ENCODE measurements at regions not wholly inside any gene's neighbourhood (a gene's known extent, or its start where the extent isn't known, plus 50 kb on each side); places are given as distances from the start of the nearest gene placed in this dataset.

- Mint-ChIP-seq H3K27ac (no peak overlapping the region), H3K27me3 (ENCODE audit: insufficient read depth) (no peaks in the 10 kb centered on the region), H3K4me1 (no peaks in the 10 kb centered on the region), H3K9me3 (peaks cover 19% of the 10 kb centered on the region), H3K36me3 (ENCODE audit: low read depth) (peaks cover 3% of the 10 kb centered on the region), H3K4me3 (no peak overlapping the region)
- Histone ChIP-seq H3K27ac (ENCODE audit: low read depth, low read length) (no peak overlapping the region), H3K27me3 (ENCODE audit: control insufficient read depth, insufficient read depth, low read length, poor library complexity, severe bottlenecking) (no peaks in the 10 kb centered on the region), H3K9me3 (ENCODE audit: control insufficient read depth, low read length) (no peaks in the 10 kb centered on the region), H3K36me3 (ENCODE audit: control insufficient read depth, insufficient read depth, low read length) (no peaks in the 10 kb centered on the region), H3K4me3 (ENCODE audit: low read length) (no peak overlapping the region), H3K9ac (ENCODE audit: extremely low read depth, low read length, poor library complexity, severe bottlenecking) (no peak overlapping the region), H3K4me1 (ENCODE audit: control insufficient read depth, insufficient read depth, low read length) (no peaks in the 10 kb centered on the region)
- no peak for DNase-seq
- WGBS, 2 experiments (ENCODE audit: insufficient coverage in 1 of 2, insufficient read length in 1 of 2): 80 to 94% methylated on average over 1 to 4 of the region's 4 CpGs
- no peak for TF ChIP-seq CTCF (conservative IDR thresholded peaks at IDR 0.05)
These were observed 1397.0 kb upstream of the ADGRL4 start for GRCh38 chr1:80403471-80403893.

GRCh38 chr1:80402625-80403024 is 1396.1 kb upstream of the ADGRL4 start:
- no peaks in the 10 kb centered on the region for H3K36me3 ChIP-seq (ENCODE audit: control insufficient read depth, insufficient read depth, low read length)
- H3K4me3 ChIP-seq (ENCODE audit: low read length): no peak overlapping the region
- H3K9ac ChIP-seq (ENCODE audit: extremely low read depth, low read length, poor library complexity, severe bottlenecking): no peak overlapping the region
- no peak overlapping the region for H3K27ac ChIP-seq (ENCODE audit: low read depth, low read length)
- no peaks in the 10 kb centered on the region for H3K9me3 ChIP-seq (ENCODE audit: control insufficient read depth, low read length)
- no peaks in the 10 kb centered on the region for H3K27me3 ChIP-seq (ENCODE audit: control insufficient read depth, insufficient read depth, low read length, poor library complexity, severe bottlenecking)
- H3K4me1 ChIP-seq (ENCODE audit: control insufficient read depth, insufficient read depth, low read length): no peaks in the 10 kb centered on the region
- Mint-ChIP-seq H3K36me3 (ENCODE audit: low read depth) (peaks cover 3% of the 10 kb centered on the region), H3K4me3 (no peak overlapping the region), H3K9me3 (peaks cover 23% of the 10 kb centered on the region), H3K27me3 (ENCODE audit: insufficient read depth) (no peaks in the 10 kb centered on the region), H3K4me1 (no peaks in the 10 kb centered on the region), H3K27ac (no peak overlapping the region)
- 89% methylated on average over 2 of the region's 3 CpGs; no CpG with 5 or more reads in 1 of the 2 experiments for WGBS, 2 experiments (ENCODE audit: insufficient coverage in 1 of 2, insufficient read length in 1 of 2)
- no peak for TF ChIP-seq CTCF (conservative IDR thresholded peaks at IDR 0.05)
- no peak for DNase-seq

- H3K4me3 ChIP-seq (ENCODE audit: low read length): no peak overlapping the region
- no peak overlapping the region for H3K27ac ChIP-seq (ENCODE audit: low read depth, low read length)
- H3K36me3 ChIP-seq (ENCODE audit: control insufficient read depth, insufficient read depth, low read length): no peaks in the 10 kb centered on the region
- peaks cover 24% of the 10 kb centered on the region for H3K9me3 Mint-ChIP-seq
- no peaks in the 10 kb centered on the region for H3K4me1 ChIP-seq (ENCODE audit: control insufficient read depth, insufficient read depth, low read length)
- no peaks in the 10 kb centered on the region for H3K9me3 ChIP-seq (ENCODE audit: control insufficient read depth, low read length)
- no peak for DNase-seq
- peaks cover 3% of the 10 kb centered on the region for H3K36me3 Mint-ChIP-seq (ENCODE audit: low read depth)
- H3K4me1 Mint-ChIP-seq: no peaks in the 10 kb centered on the region
- no peaks in the 10 kb centered on the region for H3K27me3 Mint-ChIP-seq (ENCODE audit: insufficient read depth)
- no peak for TF ChIP-seq CTCF (conservative IDR thresholded peaks at IDR 0.05)
- WGBS, 2 experiments (ENCODE audit: insufficient coverage in 1 of 2, insufficient read length in 1 of 2): 87% methylated on average over 1 of the region's 1 CpG; no CpG with 5 or more reads in 1 of the 2 experiments
- no peaks in the 10 kb centered on the region for H3K27me3 ChIP-seq (ENCODE audit: control insufficient read depth, insufficient read depth, low read length, poor library complexity, severe bottlenecking)
- H3K9ac ChIP-seq (ENCODE audit: extremely low read depth, low read length, poor library complexity, severe bottlenecking): no peak overlapping the region
- no peak overlapping the region for H3K27ac Mint-ChIP-seq
- H3K4me3 Mint-ChIP-seq: no peak overlapping the region
These were observed 1395.2 kb upstream of the ADGRL4 start for GRCh38 chr1:80401757-80402156.

All from endodermal cell (in vitro differentiated cells).